ENCODE measurements at regions not wholly inside any gene's neighbourhood (a gene's known extent, or its start where the extent isn't known, plus 50 kb on each side); places are given as distances from the start of the nearest gene placed in this dataset.

DNA sequence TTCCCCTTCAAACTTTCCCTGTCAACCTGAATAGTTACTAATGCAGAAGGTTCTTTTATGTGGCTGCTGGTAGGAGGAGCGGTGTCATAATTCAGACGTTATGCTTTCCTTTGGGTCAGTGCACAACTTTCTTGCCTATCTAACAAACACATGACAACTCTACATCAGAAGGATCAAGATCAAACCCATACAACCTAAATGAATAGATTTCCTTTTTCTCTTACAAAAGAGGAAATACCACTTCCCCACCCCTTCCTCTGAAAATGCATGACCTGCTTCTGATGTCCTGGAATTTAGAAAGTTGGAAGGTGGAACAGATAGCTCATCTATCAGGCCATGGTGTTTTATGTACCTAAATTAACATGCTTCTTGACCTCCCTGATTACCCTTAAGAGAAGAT, 75.7 kb upstream of the ADGRL4 start:
- H3K27me3 ChIP-seq (ENCODE audit: low read depth): no peaks in the 10 kb centered on the region
- intact Hi-C loops (cut with micrococcal nuclease): no loop called here
- no peak for TF ChIP-seq CTCF (IDR thresholded peaks at IDR 0.05; ENCODE audit: borderline replicate concordance)
- peaks cover 16% of the 10 kb centered on the region for H3K4me1 ChIP-seq
- peak overlapping the region; percentile 25 for H3K27ac ChIP-seq (replicated peaks)
- H3K4me3 ChIP-seq: no peak overlapping the region
- no peaks in the 10 kb centered on the region for H3K9me3 ChIP-seq (replicated peaks)
- no peak for DNase-seq
- no peaks in the 10 kb centered on the region for H3K36me3 ChIP-seq

GRCh38 chr1:79079770-79080169, 73.2 kb upstream of the ADGRL4 start:
- no peak overlapping the region for H3K4me3 ChIP-seq
- intact Hi-C loops (cut with micrococcal nuclease): no loop called here
- no peaks in the 10 kb centered on the region for H3K36me3 ChIP-seq
- no peaks in the 10 kb centered on the region for H3K27me3 ChIP-seq (ENCODE audit: low read depth)
- H3K9me3 ChIP-seq (replicated peaks): no peaks in the 10 kb centered on the region
- no peak for DNase-seq
- H3K27ac ChIP-seq (replicated peaks): peak overlapping the region; percentile 39
- no peak for TF ChIP-seq CTCF (IDR thresholded peaks at IDR 0.05; ENCODE audit: borderline replicate concordance)
- peaks cover 16% of the 10 kb centered on the region for H3K4me1 ChIP-seq

GRCh38 chr1:79074975-79075374, 68.4 kb upstream of the ADGRL4 start:
- H3K27ac ChIP-seq (replicated peaks): no peak overlapping the region
- intact Hi-C loops (cut with micrococcal nuclease): no loop called here
- peaks cover 8% of the 10 kb centered on the region for H3K4me1 ChIP-seq
- H3K4me3 ChIP-seq: no peak overlapping the region
- no peak for TF ChIP-seq CTCF (IDR thresholded peaks at IDR 0.05; ENCODE audit: borderline replicate concordance)
- H3K27me3 ChIP-seq (ENCODE audit: low read depth): no peaks in the 10 kb centered on the region
- no peak for DNase-seq
- no peaks in the 10 kb centered on the region for H3K36me3 ChIP-seq
- H3K9me3 ChIP-seq (replicated peaks): no peaks in the 10 kb centered on the region

- Histone ChIP-seq H3K27me3 (ENCODE audit: low read depth) (no peaks in the 10 kb centered on the region), H3K27ac (replicated peaks) (no peak overlapping the region), H3K4me3 (no peak overlapping the region), H3K4me1 (no peaks in the 10 kb centered on the region), H3K36me3 (no peaks in the 10 kb centered on the region), H3K9me3 (replicated peaks) (peaks cover 10% of the 10 kb centered on the region)
- intact Hi-C loops (cut with micrococcal nuclease): no loop called here
- TF ChIP-seq CTCF (IDR thresholded peaks at IDR 0.05; ENCODE audit: borderline replicate concordance): peak; percentile 26
- DNase-seq: no peak
Observed at GRCh38 chr1:79069828-79070227, 63.3 kb upstream of the ADGRL4 start.

- Histone ChIP-seq H3K4me3 (no peak overlapping the region), H3K36me3 (no peaks in the 10 kb centered on the region), H3K4me1 (no peaks in the 10 kb centered on the region), H3K27me3 (ENCODE audit: low read depth) (no peaks in the 10 kb centered on the region), H3K9me3 (replicated peaks) (peaks cover 40% of the 10 kb centered on the region), H3K27ac (replicated peaks) (no peak overlapping the region)
- no peak for TF ChIP-seq CTCF (IDR thresholded peaks at IDR 0.05; ENCODE audit: borderline replicate concordance)
- DNase-seq: no peak
- intact Hi-C loops (cut with micrococcal nuclease): no loop called here
Observed at GRCh38 chr1:79059341-79059740, 52.8 kb upstream of the ADGRL4 start.
